NCI-H1092 treated with DMSO at 0.1 percent for 48 hours (cell line): ENCODE measurements at regions not wholly inside any gene's neighbourhood (a gene's known extent, or its start where the extent isn't known, plus 50 kb on each side); places are given as distances from the start of the nearest gene placed in this dataset.
A peak's percentile ranks its signal among the peaks of the same experiment; 100 is the strongest.

ENCODE experiments used
- DNase-seq: peaks from one replicate; lab custom pipeline; 2025; lab: John Stamatoyannopoulos, UW

GRCh38 chr1:14039582-14040430, 339.8 kb downstream of the PRDM2 start:
- no peak for DNase-seq

DNA sequence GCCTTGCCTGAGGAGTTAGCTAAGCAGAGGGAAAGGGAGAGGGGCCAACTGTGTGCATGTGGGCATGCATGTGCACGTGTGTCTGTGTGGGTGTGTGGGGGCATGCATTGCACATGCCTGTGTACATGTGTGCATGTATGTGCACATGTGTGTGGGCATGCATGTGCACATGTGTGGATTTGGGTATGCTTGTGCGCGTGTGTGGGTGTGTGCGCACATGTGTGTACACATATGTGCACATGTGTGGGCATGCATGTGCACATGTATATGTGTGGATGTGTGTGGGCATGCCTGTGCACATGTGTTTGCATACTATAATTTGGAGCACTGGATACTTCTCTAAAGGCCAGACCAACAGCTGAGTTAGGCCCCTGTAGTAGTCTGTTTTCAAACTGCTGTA, 350.0 kb downstream of the PRDM2 start:
- DNase-seq = no peak

DNA sequence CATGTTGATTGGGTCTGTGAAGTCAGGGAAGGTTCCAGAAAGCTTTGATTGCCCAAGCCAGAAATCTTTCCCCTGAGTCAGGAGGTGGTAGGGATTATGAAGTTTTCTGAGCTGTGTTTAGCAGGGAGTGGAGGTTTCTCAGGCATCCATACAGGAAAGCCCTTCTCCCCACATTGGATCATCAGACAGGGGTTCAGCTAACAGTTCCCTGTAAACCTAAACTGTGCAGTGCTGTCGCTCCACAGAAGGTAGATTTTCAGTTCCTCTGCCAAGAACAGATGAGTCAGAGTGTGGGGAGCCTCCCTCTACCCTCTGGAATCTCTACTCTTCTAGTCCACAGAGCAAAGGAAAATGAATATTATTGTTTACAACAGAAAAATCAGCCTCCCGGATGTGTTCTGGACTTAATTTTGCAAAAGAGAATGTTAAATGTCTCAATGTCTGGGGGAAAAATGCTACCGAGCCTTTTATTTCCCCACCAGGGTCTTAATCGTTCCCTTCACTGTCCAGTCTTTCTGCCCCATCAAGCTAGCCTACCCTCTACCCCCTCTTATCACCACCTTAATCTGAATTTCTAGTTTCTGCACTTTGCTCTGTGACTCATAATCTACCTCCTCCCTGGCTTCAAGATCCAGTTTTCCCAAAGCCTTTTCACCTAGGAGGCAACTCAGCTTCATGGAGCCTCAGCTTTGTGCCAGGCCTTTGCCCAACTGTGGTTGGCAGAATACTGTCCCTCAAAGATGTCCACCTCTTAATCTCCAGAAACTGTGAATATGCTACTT, 355.6 kb downstream of the PRDM2 start:
- no peak for DNase-seq

- no peak for DNase-seq
These were observed 357.7 kb downstream of the PRDM2 start for GRCh38 chr1:14057640-14058039.

GRCh38 chr1:14061204-14061603, 361.2 kb downstream of the PRDM2 start:
- no peak for DNase-seq

GRCh38 chr1:14061722-14062121, 361.7 kb downstream of the PRDM2 start:
- no peak for DNase-seq

GRCh38 chr1:14062669-14063068, 362.7 kb downstream of the PRDM2 start:
- no peak for DNase-seq

DNA sequence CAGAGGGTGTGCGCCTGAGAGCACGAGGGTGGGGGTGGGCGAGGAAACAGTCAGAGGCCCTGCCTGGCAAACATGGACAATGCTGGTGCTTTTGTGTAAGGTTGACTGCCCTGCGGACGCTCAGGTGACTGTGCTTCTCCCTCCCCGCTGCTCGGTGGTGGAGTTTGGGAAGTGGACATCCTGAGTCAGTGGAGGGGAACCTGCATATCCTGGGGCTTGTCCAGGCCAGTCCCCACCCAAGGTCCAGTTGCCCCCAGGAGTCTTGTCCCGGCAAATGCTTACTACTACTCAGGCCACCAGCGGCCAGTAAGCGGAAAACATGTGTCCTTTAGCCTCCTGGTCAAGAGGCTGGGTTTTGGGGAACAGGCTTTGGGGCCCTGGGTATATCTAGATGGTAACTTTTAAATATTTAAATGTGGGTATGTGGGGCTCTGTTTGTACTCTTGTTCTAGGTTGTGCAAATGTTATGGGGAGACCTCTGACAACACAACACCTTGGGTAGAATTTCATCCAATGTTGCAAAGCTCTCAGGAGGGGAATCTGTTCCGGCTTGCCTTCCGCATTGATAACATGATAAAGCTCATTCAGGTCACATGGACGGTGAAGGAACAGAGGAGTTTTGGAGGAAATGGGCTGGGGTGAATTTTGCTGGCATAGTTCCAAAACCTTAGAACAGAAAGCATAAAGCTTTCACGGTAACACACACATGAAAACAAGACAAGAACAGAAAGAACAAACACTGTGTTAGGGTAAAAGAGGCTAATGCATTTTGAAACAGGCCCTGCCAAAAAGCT, 364.9 kb downstream of the PRDM2 start:
- DNase-seq = peak; percentile 78

GRCh38 chr1:14065486-14065885, 365.5 kb downstream of the PRDM2 start:
- peak; percentile 78 for DNase-seq

- DNase-seq = no peak
These were observed 367.0 kb downstream of the PRDM2 start for GRCh38 chr1:14067036-14067435.

- no peak for DNase-seq
These were observed 367.7 kb downstream of the PRDM2 start for GRCh38 chr1:14067711-14068110.

GRCh38 chr1:14071581-14071980, 371.6 kb downstream of the PRDM2 start:
- DNase-seq = no peak

- no peak for DNase-seq
These were observed 380.7 kb downstream of the PRDM2 start for GRCh38 chr1:14080653-14081052.

GRCh38 chr1:14082331-14082730, 382.3 kb downstream of the PRDM2 start:
- no peak for DNase-seq

- no peak for DNase-seq
These were observed 383.3 kb downstream of the PRDM2 start for GRCh38 chr1:14083277-14083676.

- no peak for DNase-seq
These were observed 383.7 kb downstream of the PRDM2 start for GRCh38 chr1:14083706-14084105.

GRCh38 chr1:14090062-14090461, 390.1 kb downstream of the PRDM2 start:
- DNase-seq = no peak

DNA sequence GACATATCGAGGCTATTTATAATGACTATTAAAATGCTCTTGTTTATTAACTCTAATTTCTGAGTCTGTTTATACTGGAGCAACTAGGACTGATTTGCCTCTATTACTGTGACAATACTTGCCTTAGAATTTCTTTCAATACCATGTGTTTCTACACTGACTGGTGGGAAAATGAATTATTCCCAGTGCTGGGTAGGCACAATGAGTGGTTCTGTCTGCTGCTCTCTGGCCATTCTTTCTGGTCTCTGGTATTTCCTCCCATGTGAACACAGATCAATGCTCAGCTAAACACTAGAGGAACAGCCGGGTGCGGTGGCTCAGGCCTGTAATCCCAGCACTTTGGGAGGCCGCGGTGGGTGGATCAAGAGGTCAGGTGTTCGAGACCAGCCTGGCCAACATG, 390.5 kb downstream of the PRDM2 start:
- no peak for DNase-seq

GRCh38 chr1:14094611-14095400, 394.8 kb downstream of the PRDM2 start:
- DNase-seq = peak; percentile 65

- DNase-seq = no peak
These were observed 398.4 kb downstream of the PRDM2 start for GRCh38 chr1:14098294-14098913.

DNA sequence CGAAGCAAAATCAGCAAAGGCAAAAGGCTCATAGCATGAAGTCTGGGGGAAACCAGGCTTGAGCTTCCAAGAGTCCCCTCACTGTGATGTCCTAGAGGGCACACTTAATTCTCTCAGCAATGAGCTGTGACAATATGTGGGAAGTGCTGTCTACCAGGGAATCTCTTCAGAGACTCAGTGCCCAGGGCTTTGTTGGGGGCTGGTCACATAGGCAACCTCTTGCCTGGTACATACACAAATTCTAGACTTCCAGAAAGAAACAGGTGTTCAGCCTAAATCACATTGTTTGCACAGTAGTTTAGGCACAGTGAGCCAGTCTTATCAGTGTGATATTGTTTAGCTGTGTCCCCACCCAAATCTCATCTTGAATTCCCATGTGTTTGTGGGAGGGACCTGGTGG, 400.5 kb downstream of the PRDM2 start:
- no peak for DNase-seq
